DOHH2 (cell line): ENCODE measurements at regions not wholly inside any gene's neighbourhood (a gene's known extent, or its start where the extent isn't known, plus 50 kb on each side); places are given as distances from the start of the nearest gene placed in this dataset.

Experiments used
- CTCF ChIP-seq: fragments of 200-600 bp; sonication (generic); IDR thresholded peaks from one replicate; pipeline ENCODE4 v1.5.1; 2014; ENCODE audit warnings: antibody characterized with exemption, mild to moderate bottlenecking, low read depth, low read length; ENCODE audit not compliant: poor library complexity, severe bottlenecking
- EZH2phosphoT487 ChIP-seq: fragments of 200-600 bp; sonication (generic); IDR thresholded peaks from 2 replicates; pipeline ENCODE4 v1.6.1; 2017; ENCODE audit warnings: borderline replicate concordance, mild to moderate bottlenecking, antibody characterized with exemption, low read length, moderate library complexity, mixed read lengths

GRCh38 chr3:64802460-64802859 is 114.7 kb upstream of the ADAMTS9 start:
- no peak for TF ChIP-seq CTCF
- TF ChIP-seq EZH2phosphoT487: no peak
